ENCODE measurements at regions not wholly inside any gene's neighbourhood (a gene's known extent, or its start where the extent isn't known, plus 50 kb on each side); places are given as distances from the start of the nearest gene placed in this dataset.

- no peak for TF ChIP-seq POLR2AphosphoS5 (IDR thresholded peaks at IDR 0.05; ENCODE audit: borderline replicate concordance, low read depth, low read length)
- no peak for TF ChIP-seq EZH2 (IDR thresholded peaks at IDR 0.05)
Observed at GRCh38 chr12:39077226-39077625, 171.8 kb upstream of the CPNE8 start.

Data from SK-N-MC (cell line).